Breast epithelium (tissue), 4 donors: ENCODE measurements at regions not wholly inside any gene's neighbourhood (a gene's known extent, or its start where the extent isn't known, plus 50 kb on each side); places are given as distances from the start of the nearest gene placed in this dataset.

Source experiments
- DNase-seq, 2 donors: peaks; one replicate each; pipeline ENCODE4 v3.0.0-alpha.2; 2019; ENCODE audit warnings: low spot score in 2 of 2
- H3K27ac ChIP-seq, 2 donors: fragments of 200-600 bp; sonication (generic) in 1 of 2; one replicate each; pipeline ENCODE4 v1.5.1; 2016 to 2019; ENCODE audit warnings: mild to moderate bottlenecking in 1 of 2
- H3K27me3 ChIP-seq, 2 donors: fragments of 200-600 bp; sonication (generic) in 1 of 2; one replicate each; pipeline versions ENCODE4 v1.5.1 to v1.6.0; 2017 to 2019; ENCODE audit warnings: control low read depth in 1 of 2, mild to moderate bottlenecking in 1 of 2
- H3K36me3 ChIP-seq: fragments of 200-600 bp; one replicate; pipeline ENCODE4 v1.5.1; 2019
- H3K4me1 ChIP-seq, 2 donors: fragments of 200-600 bp; sonication (generic); one replicate each; pipeline ENCODE4 v1.5.1; 2016 to 2019; ENCODE audit warnings: control low read depth in 1 of 2
- H3K4me3 ChIP-seq, 3 donors: fragments of 200-600 bp; sonication (generic); 1 replicate in 2 of 3; 2 replicates in 1 of 3; pipeline ENCODE4 v1.5.1; 2016 to 2019; ENCODE audit warnings: mild to moderate bottlenecking in 3 of 3, moderate library complexity in 2 of 3
- H3K9me3 ChIP-seq, 2 donors: fragments of 200-600 bp; sonication (generic) in 1 of 2; one replicate each; pipeline ENCODE4 v1.5.1; 2016 to 2019; ENCODE audit warnings: control low read depth in 1 of 2
- POLR2A ChIP-seq: fragments of 450-650 bp; IDR thresholded peaks from one replicate; pipeline ENCODE4 v1.6.1; 2016; ENCODE audit warnings: antibody characterized with exemption, mild to moderate bottlenecking, moderate library complexity
- POLR2AphosphoS5 ChIP-seq, 3 donors: sonication (generic); formaldehyde crosslinking; IDR thresholded peaks; one replicate each; pipeline ENCODE4 v1.6.1; 2017; ENCODE audit warnings: antibody characterized with exemption in 3 of 3
- intact Hi-C: fragments of 100-400 bp; cut with DNase I; formaldehyde crosslinking; loops from one replicate; pipeline ENCODE4 v1.15.1; 2023; ENCODE audit warnings: low total_unique reads
- TF ChIP-seq, protein P1 (sequence below), 3 donors: fragments of 450-650 bp; IDR thresholded peaks; one replicate each; pipeline ENCODE4 v1.5.1; 2016 to 2017; ENCODE audit warnings: antibody characterized with exemption in 3 of 3, mild to moderate bottlenecking in 3 of 3, moderate library complexity in 3 of 3

DNA sequence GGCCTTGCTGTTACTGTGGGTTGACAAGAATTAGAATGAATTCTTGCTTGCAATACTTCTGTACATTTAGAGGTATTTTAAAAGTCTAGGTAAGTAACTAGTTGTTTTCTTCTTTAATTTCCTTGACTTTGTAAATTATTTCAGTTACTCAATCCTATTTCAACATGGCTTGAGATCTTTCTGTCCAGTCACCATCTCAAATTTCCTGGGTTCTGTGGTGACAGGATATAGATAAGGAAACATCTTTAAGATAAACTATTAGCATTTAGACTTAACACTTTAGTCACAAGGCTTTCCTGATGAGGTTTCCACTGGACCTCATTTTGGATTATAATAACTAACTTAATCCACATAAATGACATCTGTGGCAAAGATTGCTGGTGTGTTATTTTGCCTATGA lies 195.9 kb upstream of the DPH6 start:
- no peaks in the 10 kb centered on the region for H3K27me3 ChIP-seq
- DNase-seq = no peak
- intact Hi-C loops = no loop called here
- TF ChIP-seq, protein P1, sequence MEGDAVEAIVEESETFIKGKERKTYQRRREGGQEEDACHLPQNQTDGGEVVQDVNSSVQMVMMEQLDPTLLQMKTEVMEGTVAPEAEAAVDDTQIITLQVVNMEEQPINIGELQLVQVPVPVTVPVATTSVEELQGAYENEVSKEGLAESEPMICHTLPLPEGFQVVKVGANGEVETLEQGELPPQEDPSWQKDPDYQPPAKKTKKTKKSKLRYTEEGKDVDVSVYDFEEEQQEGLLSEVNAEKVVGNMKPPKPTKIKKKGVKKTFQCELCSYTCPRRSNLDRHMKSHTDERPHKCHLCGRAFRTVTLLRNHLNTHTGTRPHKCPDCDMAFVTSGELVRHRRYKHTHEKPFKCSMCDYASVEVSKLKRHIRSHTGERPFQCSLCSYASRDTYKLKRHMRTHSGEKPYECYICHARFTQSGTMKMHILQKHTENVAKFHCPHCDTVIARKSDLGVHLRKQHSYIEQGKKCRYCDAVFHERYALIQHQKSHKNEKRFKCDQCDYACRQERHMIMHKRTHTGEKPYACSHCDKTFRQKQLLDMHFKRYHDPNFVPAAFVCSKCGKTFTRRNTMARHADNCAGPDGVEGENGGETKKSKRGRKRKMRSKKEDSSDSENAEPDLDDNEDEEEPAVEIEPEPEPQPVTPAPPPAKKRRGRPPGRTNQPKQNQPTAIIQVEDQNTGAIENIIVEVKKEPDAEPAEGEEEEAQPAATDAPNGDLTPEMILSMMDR (IDR thresholded peaks at IDR 0.05) = no peak
- TF ChIP-seq POLR2A (no peak), POLR2AphosphoS5 (IDR thresholded peaks at IDR 0.05) (no peak)
- H3K36me3 ChIP-seq = no peaks in the 10 kb centered on the region
- no peaks in the 10 kb centered on the region for H3K4me1 ChIP-seq
- no peaks in the 10 kb centered on the region for H3K9me3 ChIP-seq
- no peak overlapping the region for H3K27ac ChIP-seq
- no peak overlapping the region for H3K4me3 ChIP-seq

DNA sequence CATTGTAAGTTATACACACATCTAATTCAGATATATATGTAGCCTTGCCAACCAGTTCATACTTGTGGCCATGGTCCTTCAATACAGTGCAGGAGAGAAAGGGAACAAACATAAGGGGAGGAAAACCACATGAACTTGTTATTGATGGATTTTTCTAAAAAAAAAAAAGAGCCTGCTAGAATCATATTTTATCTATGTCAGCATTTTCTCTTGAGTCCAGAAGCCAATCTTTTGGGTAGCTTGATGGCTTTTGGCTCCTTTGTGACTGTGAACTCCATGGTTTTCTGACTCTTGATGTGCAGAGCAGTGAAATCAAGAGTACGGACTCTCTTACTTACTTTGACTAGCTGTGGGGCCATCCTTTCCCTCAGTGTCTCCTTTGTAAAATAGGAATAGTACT lies 197.4 kb upstream of the DPH6 start:
- H3K36me3 ChIP-seq = no peaks in the 10 kb centered on the region
- DNase-seq = no peak
- no peak overlapping the region for H3K27ac ChIP-seq
- no peak for TF ChIP-seq POLR2AphosphoS5 (IDR thresholded peaks at IDR 0.05)
- no peak for TF ChIP-seq POLR2A
- TF ChIP-seq, protein P1 (IDR thresholded peaks at IDR 0.05) = no peak
- intact Hi-C loops = no loop called here
- no peaks in the 10 kb centered on the region for H3K4me1 ChIP-seq
- H3K27me3 ChIP-seq = no peaks in the 10 kb centered on the region
- H3K9me3 ChIP-seq = no peaks in the 10 kb centered on the region
- no peak overlapping the region for H3K4me3 ChIP-seq

GRCh38 chr15:35746121-35746520 lies 200.2 kb upstream of the DPH6 start:
- DNase-seq = no peak
- Histone ChIP-seq H3K27me3 (no peaks in the 10 kb centered on the region), H3K9me3 (no peaks in the 10 kb centered on the region), H3K36me3 (no peaks in the 10 kb centered on the region), H3K4me1 (no peaks in the 10 kb centered on the region), H3K4me3 (no peak overlapping the region), H3K27ac (no peak overlapping the region)
- TF ChIP-seq, protein P1 (IDR thresholded peaks at IDR 0.05) = no peak
- TF ChIP-seq POLR2A (no peak), POLR2AphosphoS5 (IDR thresholded peaks at IDR 0.05) (no peak)
- intact Hi-C loops = no loop called here

DNA sequence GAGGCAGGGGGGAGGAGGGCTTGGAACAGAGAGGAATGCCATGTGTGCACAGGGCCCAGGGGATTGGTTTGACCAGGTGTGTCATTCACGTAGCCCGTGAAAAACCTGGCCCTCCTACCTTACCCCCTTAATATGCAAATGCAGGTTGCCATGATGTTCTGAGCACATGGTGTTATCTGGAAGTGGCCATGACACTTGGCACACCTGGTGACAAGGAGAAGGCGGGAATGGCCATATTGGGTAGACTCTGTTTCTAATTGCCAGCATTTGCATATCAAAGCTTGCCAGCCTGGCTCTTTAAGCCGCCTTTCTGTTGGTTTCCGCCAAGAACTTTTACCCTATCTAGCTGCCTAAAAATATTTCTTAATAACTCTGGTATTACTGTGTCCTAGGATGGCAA lies 202.1 kb upstream of the DPH6 start:
- DNase-seq = no peak
- no peaks in the 10 kb centered on the region for H3K36me3 ChIP-seq
- no peak for TF ChIP-seq POLR2A
- no peaks in the 10 kb centered on the region for H3K4me1 ChIP-seq
- H3K4me3 ChIP-seq = no peak overlapping the region
- no peaks in the 10 kb centered on the region for H3K27me3 ChIP-seq
- H3K9me3 ChIP-seq = no peaks in the 10 kb centered on the region
- intact Hi-C loops = no loop called here
- no peak overlapping the region for H3K27ac ChIP-seq

- TF ChIP-seq, protein P1 (IDR thresholded peaks at IDR 0.05) = no peak
- no peak for TF ChIP-seq POLR2A
- TF ChIP-seq POLR2AphosphoS5 (IDR thresholded peaks at IDR 0.05) = no peak
- intact Hi-C loops = loop anchor here (5.0 to 10.0 kb wide), 2 partner anchors 1297 to 1415 kb away; partner anchors contain the start of gene SLC12A6
- no peak for DNase-seq
- Histone ChIP-seq H3K9me3 (no peaks in the 10 kb centered on the region), H3K27me3 (no peaks in the 10 kb centered on the region), H3K4me1 (no peaks in the 10 kb centered on the region), H3K36me3 (no peaks in the 10 kb centered on the region), H3K4me3 (no peak overlapping the region), H3K27ac (no peak overlapping the region)
These were observed 204.1 kb upstream of the DPH6 start for GRCh38 chr15:35750051-35750450.
